H9 (cell line): ENCODE measurements at regions not wholly inside any gene's neighbourhood (a gene's known extent, or its start where the extent isn't known, plus 50 kb on each side); places are given as distances from the start of the nearest gene placed in this dataset.

ENCODE experiments used
- DNase-seq: peaks from one replicate; pipeline ENCODE4 v3.0.0-alpha.2; 2017
- H2AFZ ChIP-seq: one replicate; pipeline ENCODE4 v1.6.1; 2013; ENCODE audit warnings: mild to moderate bottlenecking, low read length, control low read depth, moderate library complexity
- H2AK5ac ChIP-seq: 2 replicates; pipeline ENCODE4 v1.6.1; 2013; ENCODE audit warnings: low read length, control low read depth, mixed read lengths; ENCODE audit not compliant: insufficient read length
- H2BK120ac ChIP-seq: one replicate; pipeline ENCODE4 v1.6.1; 2013; ENCODE audit warnings: low read depth, mild to moderate bottlenecking, low read length, control low read depth, inconsistent platforms; ENCODE audit not compliant: poor library complexity, severe bottlenecking
- H2BK12ac ChIP-seq: 2 replicates; pipeline ENCODE4 v1.6.1; 2013; ENCODE audit warnings: low read length, control low read depth, mixed read lengths, low read depth; ENCODE audit not compliant: insufficient read length
- H2BK15ac ChIP-seq: 2 replicates; pipeline ENCODE4 v1.6.1; 2013; ENCODE audit warnings: low read depth, low read length, control low read depth
- H2BK20ac ChIP-seq: one replicate; pipeline ENCODE4 v1.6.1; 2013; ENCODE audit warnings: low read depth, mild to moderate bottlenecking, low read length, control low read depth, inconsistent platforms; ENCODE audit not compliant: poor library complexity, severe bottlenecking
- H2BK5ac ChIP-seq: 2 replicates; pipeline ENCODE4 v1.6.1; 2013; ENCODE audit warnings: low read length, control low read depth, mixed read lengths; ENCODE audit not compliant: insufficient read length
- H3K14ac ChIP-seq: 2 replicates; pipeline ENCODE4 v1.6.1; 2013; ENCODE audit warnings: low read length, control low read depth; ENCODE audit not compliant: insufficient read depth
- H3K18ac ChIP-seq: 2 replicates; pipeline ENCODE4 v1.6.1; 2013; ENCODE audit warnings: low read depth, mild to moderate bottlenecking, mixed read lengths, low read length, control low read depth; ENCODE audit not compliant: insufficient read length
- H3K23ac ChIP-seq: 2 replicates; pipeline ENCODE4 v1.6.1; 2013; ENCODE audit warnings: low read length, control low read depth, mixed read lengths, low read depth; ENCODE audit not compliant: insufficient read length
- H3K23me2 ChIP-seq: 2 replicates; pipeline ENCODE4 v1.6.1; 2013; ENCODE audit warnings: low read depth, mild to moderate bottlenecking, mixed read lengths, low read length, control low read depth; ENCODE audit not compliant: insufficient read length, poor library complexity, severe bottlenecking
- H3K27ac ChIP-seq: 2 replicates; pipeline ENCODE4 v1.5.1; 2013; ENCODE audit warnings: low read length, control low read depth, mixed read lengths, low read depth; ENCODE audit not compliant: insufficient read length
- H3K27me3 ChIP-seq: 2 replicates; pipeline ENCODE4 v1.6.1; 2013; ENCODE audit warnings: low read length, control low read depth, inconsistent platforms; ENCODE audit not compliant: insufficient read depth
- H3K4ac ChIP-seq: 2 replicates; pipeline ENCODE4 v1.6.1; 2013; ENCODE audit warnings: low read depth, mild to moderate bottlenecking, control low read depth, inconsistent platforms, low read length, moderate library complexity
- H3K4me1 ChIP-seq: 2 replicates; pipeline ENCODE4 v1.6.1; 2013; ENCODE audit warnings: low read length, control low read depth, inconsistent platforms; ENCODE audit not compliant: insufficient read depth
- H3K4me2 ChIP-seq: 2 replicates; pipeline ENCODE4 v1.6.1; 2013; ENCODE audit warnings: low read length, control low read depth, mixed read lengths; ENCODE audit not compliant: insufficient read length, insufficient read depth
- H3K56ac ChIP-seq: 2 replicates; pipeline ENCODE4 v1.6.1; 2013; ENCODE audit warnings: low read depth, mild to moderate bottlenecking, mixed read lengths, low read length, control low read depth; ENCODE audit not compliant: insufficient read length
- H3K79me1 ChIP-seq: 2 replicates; pipeline ENCODE4 v1.6.1; 2013; ENCODE audit warnings: low read depth, mild to moderate bottlenecking, moderate library complexity, low read length, control low read depth, inconsistent platforms; ENCODE audit not compliant: insufficient read depth, poor library complexity, severe bottlenecking
- H3K79me2 ChIP-seq: 2 replicates; pipeline ENCODE4 v1.6.1; 2013; ENCODE audit warnings: low read length, control low read depth, inconsistent platforms; ENCODE audit not compliant: insufficient read depth
- H3K9ac ChIP-seq: 2 replicates; pipeline ENCODE4 v1.6.1; 2013; ENCODE audit warnings: low read length, control low read depth, mixed read lengths; ENCODE audit not compliant: insufficient read length; ENCODE audit errors: extremely low read depth
- H3K9me3 ChIP-seq: one replicate; pipeline ENCODE4 v1.6.1; 2013; ENCODE audit warnings: low read depth, low read length, inconsistent platforms; ENCODE audit not compliant: control insufficient read depth
- H3T11ph ChIP-seq: one replicate; pipeline ENCODE4 v1.6.1; 2013; ENCODE audit warnings: mild to moderate bottlenecking, low read length, control low read depth, inconsistent platforms
- H4K20me1 ChIP-seq: one replicate; pipeline ENCODE4 v1.6.1; 2013; ENCODE audit not compliant: control insufficient read depth, insufficient read length, insufficient read depth
- H4K5ac ChIP-seq: 2 replicates; pipeline ENCODE4 v1.6.1; 2013; ENCODE audit warnings: low read depth, mild to moderate bottlenecking, mixed read lengths, low read length, control low read depth; ENCODE audit not compliant: insufficient read length
- H4K8ac ChIP-seq: replicated peaks from 2 replicates; pipeline ENCODE4 v1.6.1; 2013; ENCODE audit warnings: low read length, control low read depth, mixed read lengths, low read depth; ENCODE audit not compliant: insufficient read length
- H4K91ac ChIP-seq: 2 replicates; pipeline ENCODE4 v1.6.1; 2013; ENCODE audit warnings: low read depth, mild to moderate bottlenecking, moderate library complexity, mixed read lengths, low read length, control low read depth; ENCODE audit not compliant: insufficient read length
- H3K27ac Mint-ChIP-seq, 3 experiments: 2 replicates in 2 of 3; 3 replicates in 1 of 3; pipeline ENCODE4 v1.8.0; 2020 to 2021; ENCODE audit warnings: mixed read lengths in 3 of 3, mild to moderate bottlenecking in 1 of 3, moderate library complexity in 1 of 3
- H3K27me3 Mint-ChIP-seq: 2 replicates; pipeline ENCODE4 v1.8.0; 2021; ENCODE audit warnings: low read depth, mild to moderate bottlenecking, moderate library complexity, mixed read lengths
- H3K36me3 Mint-ChIP-seq, 3 experiments: 2 replicates in 2 of 3; 3 replicates in 1 of 3; pipeline ENCODE4 v1.8.0; 2020 to 2021; ENCODE audit warnings: low read depth in 3 of 3, mixed read lengths in 3 of 3; ENCODE audit not compliant: insufficient read depth in 1 of 3
- H3K4me1 Mint-ChIP-seq, 2 experiments: 2 replicates each; pipeline ENCODE4 v1.8.0; 2020; ENCODE audit warnings: mixed read lengths in 2 of 2
- H3K4me3 Mint-ChIP-seq, 2 experiments: 2 replicates in 1 of 2; 3 replicates in 1 of 2; pipeline ENCODE4 v1.8.0; 2020 to 2021; ENCODE audit warnings: mild to moderate bottlenecking in 2 of 2, mixed read lengths in 2 of 2, moderate library complexity in 1 of 2
- H3K9me3 Mint-ChIP-seq, 2 experiments: 2 replicates in 1 of 2; 3 replicates in 1 of 2; pipeline ENCODE4 v1.8.0; 2020; ENCODE audit warnings: mild to moderate bottlenecking in 2 of 2, mixed read lengths in 2 of 2, moderate library complexity in 1 of 2
- CTCF ChIP-seq: fragments of 200-600 bp; sonication (generic); conservative IDR thresholded peaks from 3 replicates; pipeline ENCODE4 v1.8.0; 2021; ENCODE audit warnings: antibody characterized with exemption, mild to moderate bottlenecking
- WGBS: extraction: QIAGEN DNeasy Blood & Tissue Kit; methylation state at CpG from one replicate; pipeline ENCODE4 v1.1.7; 2013; ENCODE audit warnings: missing lambda C conversion rate, low lambda C conversion rate, mixed read lengths; ENCODE audit not compliant: insufficient read length; ENCODE audit errors: extremely low coverage; 5-methylcytosine and 5-hydroxymethylcytosine counted together

GRCh38 chr6:4692664-4693063 lies 83.5 kb upstream of the CDYL start:
- Histone ChIP-seq H3K23ac (no peak overlapping the region), H2AFZ (no peak overlapping the region), H4K5ac (no peak overlapping the region), H2BK5ac (no peak overlapping the region), H3K27me3 (no peaks in the 10 kb centered on the region), H4K20me1 (no peaks in the 10 kb centered on the region), H3K23me2 (no peaks in the 10 kb centered on the region), H3K4me2 (no peak overlapping the region), H4K91ac (no peak overlapping the region), H3K18ac (no peak overlapping the region), H2BK20ac (no peak overlapping the region), H3K14ac (no peak overlapping the region), H3K56ac (no peak overlapping the region), H2BK120ac (no peak overlapping the region), H3K4ac (no peak overlapping the region), H3K9me3 (no peaks in the 10 kb centered on the region), H2BK12ac (no peak overlapping the region), H3K4me1 (no peaks in the 10 kb centered on the region), H3T11ph (no peak overlapping the region), H2BK15ac (no peak overlapping the region), H4K8ac (no peak overlapping the region), H3K9ac (no peak overlapping the region), H2AK5ac (no peak overlapping the region), H3K79me1 (no peaks in the 10 kb centered on the region), H3K27ac (no peak overlapping the region), H3K79me2 (no peaks in the 10 kb centered on the region)
- Mint-ChIP-seq H3K27ac (no peak overlapping the region), H3K4me1 (no peaks in the 10 kb centered on the region), H3K4me3 (no peak overlapping the region), H3K27me3 (peaks cover 2% of the 10 kb centered on the region; the same call in 1 of the 2 replicates), H3K36me3 (peaks cover 0 to 4% (median 0%) of the 10 kb centered on the region in 3 experiments; a peak in 1 of 7 replicates), H3K9me3 (peaks cover 3 to 4% of the 10 kb centered on the region in 2 experiments; a peak in 4 of 5 replicates)
- WGBS, result no CpG with 5 or more reads among the region's 3 CpGs
- DNase-seq, result no peak
- TF ChIP-seq CTCF, result no peak
